GM18868 (cell line): ENCODE measurements at regions not wholly inside any gene's neighbourhood (a gene's known extent, or its start where the extent isn't known, plus 50 kb on each side); places are given as distances from the start of the nearest gene placed in this dataset.

Source experiments
- ATAC-seq: cut with Tn5 transposase; IDR thresholded peaks from one replicate; pipeline ENCODE4 v1.9.1; 2021; ENCODE audit warnings: mild to moderate bottlenecking, moderate library complexity; ENCODE audit not compliant: unreplicated experiment

GRCh38 chr18:65414501-65414900 lies 336.3 kb upstream of the CDH7 start:
- ATAC-seq: no peak

DNA sequence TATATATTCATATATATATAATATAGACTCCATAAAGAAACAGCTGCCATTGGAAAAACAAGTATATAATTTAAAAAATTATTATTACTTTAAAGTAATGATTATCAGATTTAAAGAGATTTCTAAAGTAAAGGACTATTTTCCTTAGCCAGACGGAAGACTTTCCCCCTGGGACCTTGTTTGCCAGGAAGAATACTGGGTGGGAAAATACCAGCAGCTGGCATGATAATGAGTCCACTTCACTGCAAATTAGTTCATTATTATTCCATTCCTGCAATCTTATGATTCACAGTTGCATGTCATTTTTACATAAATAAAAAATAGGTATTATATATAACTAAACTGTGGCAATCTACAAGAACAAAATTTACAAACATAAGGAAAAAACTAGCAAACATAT lies 339.8 kb upstream of the CDH7 start:
- ATAC-seq: no peak

DNA sequence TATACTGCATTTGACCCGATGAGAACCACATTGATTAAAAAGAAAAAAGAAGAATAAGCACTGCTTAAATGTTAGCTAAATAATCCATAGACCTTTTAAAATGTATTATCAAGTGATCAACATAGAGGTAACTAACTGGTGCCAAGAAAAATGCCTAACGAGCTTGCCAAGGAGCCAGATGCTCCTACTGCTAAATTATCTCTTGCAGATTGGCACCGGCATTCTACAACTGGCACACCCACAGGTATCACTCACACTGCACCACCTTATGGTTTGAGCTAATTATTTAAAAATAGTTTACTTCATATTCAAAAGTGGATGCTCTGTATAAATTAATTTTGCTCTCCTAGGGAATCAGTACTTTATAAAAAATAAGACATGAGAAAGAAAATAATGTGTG lies 341.6 kb upstream of the CDH7 start:
- no peak for ATAC-seq

DNA sequence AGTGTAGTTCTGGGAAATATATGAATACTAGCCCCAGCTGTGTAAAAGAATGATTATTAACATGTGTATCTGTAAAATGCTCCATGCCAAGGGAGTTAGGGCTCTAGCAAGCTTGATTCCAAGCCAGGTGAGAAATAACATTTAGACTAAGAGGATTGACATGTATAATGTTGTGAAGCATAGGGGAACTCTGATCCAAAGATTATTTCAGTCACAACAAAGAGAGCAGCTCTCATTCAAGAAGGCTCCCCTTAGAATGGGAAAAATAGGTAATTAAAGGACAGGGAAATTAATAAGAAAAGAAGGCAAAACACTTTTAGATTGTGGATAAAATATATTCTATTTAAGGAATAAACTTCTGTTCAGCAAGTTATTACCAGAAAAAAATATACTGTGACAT lies 347.3 kb upstream of the CDH7 start:
- ATAC-seq: no peak

GRCh38 chr18:65399091-65399490 lies 351.7 kb upstream of the CDH7 start:
- ATAC-seq: no peak

DNA sequence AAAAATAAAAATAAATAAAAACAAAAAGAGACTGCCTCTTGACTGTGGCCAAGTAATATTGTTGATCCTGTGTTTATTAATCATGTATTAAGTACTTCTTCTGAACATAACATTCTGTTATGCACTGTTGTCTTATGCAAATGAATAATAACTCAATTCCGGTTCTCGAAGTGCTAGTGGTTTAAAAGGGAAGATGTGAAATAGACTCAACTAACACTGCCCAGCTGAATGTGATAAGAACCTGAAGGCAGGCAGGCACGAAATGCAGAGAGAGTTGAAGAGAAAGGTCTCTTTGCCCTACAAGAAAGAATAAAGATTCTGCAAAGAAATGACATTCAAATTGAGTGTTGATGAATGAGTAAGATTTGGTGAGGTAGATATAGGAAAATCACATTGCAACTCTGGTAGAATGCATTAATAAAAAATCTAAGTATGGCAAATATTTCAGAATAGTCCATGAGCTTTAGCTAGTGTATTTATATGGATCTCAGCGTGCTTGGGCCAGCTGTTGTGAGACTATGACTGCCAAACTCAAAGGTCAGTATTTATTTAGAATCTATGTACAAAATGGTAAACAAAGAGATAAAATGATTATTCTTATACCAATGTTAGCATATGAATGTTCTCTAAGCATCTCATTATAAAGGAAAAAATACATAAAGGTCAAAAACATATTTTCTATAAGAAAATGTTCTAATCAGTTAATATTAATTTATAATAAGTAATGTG lies 352.3 kb upstream of the CDH7 start:
- ATAC-seq: no peak

DNA sequence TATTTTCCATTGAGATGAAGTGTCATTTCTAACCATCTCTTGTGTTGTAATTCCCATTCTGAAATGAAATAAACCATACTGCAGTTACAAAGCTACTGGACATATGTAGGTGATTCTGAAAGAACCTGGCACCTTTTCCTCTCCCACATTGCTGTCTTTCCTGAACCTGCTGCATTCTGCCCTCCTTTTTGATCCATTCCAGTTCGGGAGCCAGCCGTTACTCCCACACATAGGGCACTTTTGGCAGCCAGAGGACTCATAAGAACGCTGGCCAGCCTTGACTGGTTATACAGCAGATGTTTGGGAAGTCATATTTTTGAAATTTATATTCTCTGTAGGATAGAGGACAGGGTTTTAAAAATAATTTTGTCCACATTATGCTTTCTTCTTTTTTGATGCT lies 369.8 kb upstream of the CDH7 start:
- ATAC-seq: no peak

GRCh38 chr18:65380571-65380970 lies 370.2 kb upstream of the CDH7 start:
- no peak for ATAC-seq

GRCh38 chr18:65372904-65373303 lies 377.9 kb upstream of the CDH7 start:
- ATAC-seq: no peak

DNA sequence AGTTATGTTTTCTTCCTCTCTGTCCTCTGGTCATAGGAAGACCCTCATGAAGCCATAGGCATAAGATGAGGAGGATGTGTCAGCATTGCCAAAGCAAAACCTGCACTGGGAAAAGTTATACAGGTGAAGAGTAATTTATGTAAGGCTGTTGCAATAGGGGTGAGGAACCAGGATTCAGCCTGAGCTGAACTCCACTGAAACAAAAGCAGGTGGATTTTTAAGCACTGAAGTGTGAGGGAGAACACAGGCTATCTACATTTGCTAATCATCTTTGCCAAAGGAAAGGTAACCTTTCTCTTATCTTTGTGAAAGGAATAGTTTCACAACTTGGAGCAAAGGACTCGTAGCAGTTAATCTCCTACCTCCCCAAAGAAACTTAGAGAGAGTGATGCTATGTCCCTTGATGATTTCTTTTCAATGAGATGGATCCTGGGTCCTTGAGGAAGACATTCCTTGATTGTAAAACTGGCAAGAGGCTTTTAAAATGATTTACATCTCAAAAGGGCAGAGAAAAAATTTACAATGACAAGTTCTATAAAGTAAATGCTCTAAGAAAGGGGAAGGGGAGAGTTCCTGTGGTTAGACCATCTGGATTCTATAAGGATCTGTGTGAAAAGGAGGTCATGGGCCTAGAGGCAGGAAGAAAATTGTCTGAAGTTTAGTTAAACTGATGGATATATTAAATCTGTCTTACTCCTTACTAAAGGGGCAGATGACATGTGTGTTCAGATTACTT lies 385.4 kb upstream of the CDH7 start:
- no peak for ATAC-seq

- ATAC-seq: no peak
Observed at GRCh38 chr18:65363911-65364632, 386.7 kb upstream of the CDH7 start.

GRCh38 chr18:65363011-65363410 lies 387.8 kb upstream of the CDH7 start:
- ATAC-seq: no peak

GRCh38 chr18:65359479-65359878 lies 391.3 kb upstream of the CDH7 start:
- ATAC-seq: no peak

DNA sequence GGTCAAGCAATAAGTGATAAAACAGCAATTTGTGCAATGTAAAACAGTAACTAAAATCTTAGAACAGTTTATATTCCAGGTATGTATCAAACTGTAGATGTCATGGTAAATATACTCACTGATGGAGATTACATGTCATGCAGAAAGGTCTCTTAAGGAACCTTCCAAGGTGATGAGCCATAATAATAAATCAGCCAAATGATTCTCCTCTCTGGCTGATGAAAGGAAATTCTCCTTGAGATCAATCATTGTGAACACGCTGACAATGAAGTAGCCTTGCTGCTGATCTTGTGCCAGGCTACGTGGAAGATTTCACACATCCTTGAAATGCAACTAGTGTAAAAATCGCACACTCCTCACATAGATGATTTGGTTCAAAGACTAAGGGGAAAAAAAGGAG lies 392.5 kb upstream of the CDH7 start:
- no peak for ATAC-seq

GRCh38 chr18:65352186-65352585 lies 398.6 kb upstream of the CDH7 start:
- ATAC-seq: no peak

GRCh38 chr18:65349635-65350034 lies 401.2 kb upstream of the CDH7 start:
- ATAC-seq: no peak

- ATAC-seq: no peak
Observed at GRCh38 chr18:65347446-65347845, 403.4 kb upstream of the CDH7 start.

DNA sequence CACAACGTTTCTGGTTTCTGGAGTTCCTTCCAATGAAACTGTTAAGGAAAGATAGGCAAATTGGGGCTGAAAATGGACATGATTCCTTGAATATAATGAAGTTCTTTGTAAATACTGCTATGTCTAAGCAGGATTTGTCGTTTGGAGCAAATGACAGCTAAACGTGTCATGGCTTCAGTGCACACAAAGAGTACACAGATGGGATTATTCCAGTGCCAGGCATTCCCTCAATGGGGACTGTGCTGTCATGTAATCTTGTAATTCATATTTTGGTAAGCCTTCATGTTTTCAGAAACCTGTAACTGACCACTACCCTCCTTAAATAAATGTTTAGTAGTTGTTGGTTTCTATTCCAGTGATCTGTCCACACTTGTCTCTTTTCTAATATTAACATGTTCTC lies 404.7 kb upstream of the CDH7 start:
- ATAC-seq: no peak

DNA sequence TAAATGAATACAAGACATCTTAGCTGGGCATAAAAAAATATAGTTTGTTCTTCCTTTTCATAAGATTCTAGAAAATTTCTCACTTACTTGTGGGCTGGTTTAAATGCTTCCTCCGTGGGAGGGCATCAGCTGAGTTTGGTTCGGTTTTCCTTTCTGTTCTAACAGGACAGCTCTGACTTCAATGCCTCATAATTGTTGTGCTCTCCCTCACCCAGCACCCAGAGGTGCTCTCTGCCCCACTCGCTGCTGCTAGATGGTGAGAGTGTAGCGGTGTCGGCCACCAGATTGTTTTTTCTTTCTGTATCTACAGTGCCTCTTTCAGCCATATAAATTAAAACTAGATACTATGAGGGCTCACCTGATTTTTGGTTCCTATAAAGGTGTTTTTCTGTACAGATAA lies 407.2 kb upstream of the CDH7 start:
- ATAC-seq: no peak

GRCh38 chr18:65336411-65336810 lies 414.4 kb upstream of the CDH7 start:
- ATAC-seq: no peak

DNA sequence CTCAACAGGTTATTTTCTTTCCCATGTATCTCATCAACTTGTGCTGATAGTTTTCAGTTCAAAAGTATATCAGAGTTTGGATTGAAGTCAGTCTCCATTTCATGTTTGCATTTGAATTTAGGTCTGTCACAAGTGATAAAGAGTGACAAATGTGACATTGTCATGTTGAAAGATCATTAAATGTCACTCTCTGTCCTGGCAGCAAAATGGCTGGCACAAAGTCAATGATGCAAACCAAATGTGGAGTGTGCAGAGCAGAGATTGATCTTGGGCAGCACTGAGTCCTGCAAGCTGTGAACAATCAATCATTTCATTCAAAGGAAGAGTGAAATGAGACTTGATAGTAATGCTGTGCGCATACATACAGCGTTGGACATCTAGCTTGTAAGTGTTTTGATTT lies 421.8 kb upstream of the CDH7 start:
- ATAC-seq: no peak

GRCh38 chr18:65326805-65327204 lies 424.0 kb upstream of the CDH7 start:
- ATAC-seq: no peak
